Thyroid gland (tissue), 4 donors: ENCODE measurements at regions not wholly inside any gene's neighbourhood (a gene's known extent, or its start where the extent isn't known, plus 50 kb on each side); places are given as distances from the start of the nearest gene placed in this dataset.

Experiments used
- CTCF ChIP-seq, 6 experiments: fragments of 200-600 bp in 3 of 6; fragments of 450-650 bp in 3 of 6; sonication (generic) in 3 of 6; IDR thresholded peaks; one replicate each; pipeline ENCODE4 v1.5.1; 2016 to 2019; ENCODE audit warnings: antibody characterized with exemption in 6 of 6, mild to moderate bottlenecking in 2 of 6, inconsistent platforms in 1 of 6, moderate library complexity in 1 of 6
- POLR2A ChIP-seq, 2 donors: fragments of 450-650 bp; IDR thresholded peaks; one replicate each; pipeline ENCODE4 v1.6.1; 2017; ENCODE audit warnings: antibody characterized with exemption in 2 of 2, mild to moderate bottlenecking in 2 of 2, moderate library complexity in 1 of 2

- no peak for TF ChIP-seq CTCF (IDR thresholded peaks at IDR 0.05)
- no peak for TF ChIP-seq POLR2A (IDR thresholded peaks at IDR 0.05)
Measured at GRCh38 chr22:11042116-11042515, 4485.9 kb upstream of the OR11H1 start.
